Urinary bladder (tissue), 3 donors: ENCODE measurements at regions not wholly inside any gene's neighbourhood (a gene's known extent, or its start where the extent isn't known, plus 50 kb on each side); places are given as distances from the start of the nearest gene placed in this dataset.
"Not testable (repeated sequence)": the region's sequence is repeated elsewhere in the genome, so short reads cannot be mapped to it uniquely, and the experiment has no call there.

Experiments used
- DNase-seq: peaks from one replicate; pipeline ENCODE4 v3.0.0-alpha.2; 2015; ENCODE audit errors: extremely low spot score
- H3K27ac ChIP-seq: one replicate; pipeline ENCODE4 v1.5.1; 2013; ENCODE audit warnings: low read depth, mild to moderate bottlenecking, moderate library complexity
- H3K36me3 ChIP-seq: one replicate; pipeline ENCODE4 v1.6.1; 2013; ENCODE audit warnings: mild to moderate bottlenecking, moderate library complexity; ENCODE audit not compliant: insufficient read depth
- H3K4me1 ChIP-seq: one replicate; pipeline ENCODE4 v1.6.1; 2013; ENCODE audit warnings: mild to moderate bottlenecking, moderate library complexity; ENCODE audit not compliant: insufficient read depth
- H3K4me3 ChIP-seq: one replicate; pipeline ENCODE4 v1.5.1; 2013; ENCODE audit warnings: low read depth, low read length
- WGBS: extraction: QIAGEN DNeasy Blood & Tissue Kit; methylation state at CpG from one replicate; pipeline ENCODE4 v1.1.7; 2013; 5-methylcytosine and 5-hydroxymethylcytosine counted together
- donor health status: healthy with polysubstance abuse.
- donor health status: healthy.

- DNase-seq = peak; percentile 41
- H3K27ac ChIP-seq = not testable (repeated sequence)
- 89% methylated on average over 8 of the region's 8 CpGs for WGBS
Observed at GRCh38 chr7:128596336-128597128, 75.6 kb upstream of the GARIN1A start.

GRCh38 chr7:128598946-128599345 lies 73.1 kb upstream of the GARIN1A start:
- DNase-seq, H3K36me3 ChIP-seq, H3K4me1 ChIP-seq, H3K27ac ChIP-seq, H3K4me3 ChIP-seq: not testable (repeated sequence)
- 59% methylated on average over 5 of the region's 5 CpGs for WGBS

More at GRCh38 chr7:128596336-128597128, 75.6 kb upstream of the GARIN1A start:
- H3K36me3 ChIP-seq, H3K4me3 ChIP-seq, H3K4me1 ChIP-seq: not testable (repeated sequence)

- not testable (repeated sequence) for H3K27ac ChIP-seq
- WGBS = 11% methylated on average over 6 of the region's 6 CpGs
Observed at GRCh38 chr7:128608678-128609421, 63.2 kb upstream of the GARIN1A start.

GRCh38 chr7:128613366-128613765 lies 58.7 kb upstream of the GARIN1A start:
- not testable (repeated sequence) for DNase-seq, H3K4me1 ChIP-seq, H3K4me3 ChIP-seq, H3K36me3 ChIP-seq, H3K27ac ChIP-seq
- 92% methylated on average over 3 of the region's 3 CpGs for WGBS

More at GRCh38 chr7:128608678-128609421, 63.2 kb upstream of the GARIN1A start:
- DNase-seq = peak; percentile 41
- H3K4me1 ChIP-seq, H3K36me3 ChIP-seq, H3K4me3 ChIP-seq: not testable (repeated sequence)

GRCh38 chr7:128614812-128615211 lies 57.3 kb upstream of the GARIN1A start:
- H3K36me3 ChIP-seq, DNase-seq, H3K4me1 ChIP-seq, H3K4me3 ChIP-seq, H3K27ac ChIP-seq: not testable (repeated sequence)
- 73% methylated on average over 2 of the region's 2 CpGs for WGBS

- 96% methylated on average over 4 of the region's 4 CpGs for whole genome bisulfite sequencing
- H3K4me1 ChIP-seq, H3K4me3 ChIP-seq, DNase-seq, H3K27ac ChIP-seq, H3K36me3 ChIP-seq: not testable (repeated sequence)
Observed at GRCh38 chr7:128616799-128617198, 55.3 kb upstream of the GARIN1A start.
